C4-2B (cell line): ENCODE measurements at regions not wholly inside any gene's neighbourhood (a gene's known extent, or its start where the extent isn't known, plus 50 kb on each side); places are given as distances from the start of the nearest gene placed in this dataset.

ENCODE experiments used
- H3K27ac ChIP-seq: fragments of 450-650 bp; 2 replicates; pipeline ENCODE4 v1.5.1; 2017
- CTCF ChIP-seq: fragments of 450-650 bp; conservative IDR thresholded peaks from 2 replicates; pipeline ENCODE4 v1.5.1; 2017; ENCODE audit warnings: mild to moderate bottlenecking
- ZFX ChIP-seq: fragments of 450-650 bp; IDR thresholded peaks from 2 replicates; pipeline ENCODE4 v1.6.1; 2017

DNA sequence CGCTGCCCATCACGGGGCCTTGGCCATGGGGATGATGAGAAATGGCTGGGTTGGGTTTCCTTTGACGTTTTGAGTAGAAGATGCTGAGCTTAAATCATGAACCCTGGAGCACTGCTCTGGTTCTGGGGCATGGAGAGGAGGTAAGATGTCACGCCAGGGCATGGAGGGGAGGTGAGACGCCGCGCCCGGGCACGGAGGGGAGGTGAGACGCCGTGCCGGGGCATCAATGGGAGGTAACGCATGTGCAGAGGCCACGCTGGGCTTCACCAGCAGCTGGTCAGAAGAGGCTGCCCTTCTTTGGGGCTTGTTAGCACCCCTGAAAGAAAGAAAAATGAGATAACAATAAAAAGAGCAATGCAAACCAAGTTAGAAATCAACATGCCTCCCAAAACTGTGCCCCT, 322.5 kb upstream of the IRX4 start:
- no peak overlapping the region for H3K27ac ChIP-seq
- TF ChIP-seq ZFX (no peak), CTCF (no peak)

- H3K27ac ChIP-seq: no peak overlapping the region
- TF ChIP-seq ZFX (no peak), CTCF (no peak)
Measured at GRCh38 chr5:2204366-2205184, 321.9 kb upstream of the IRX4 start.

- TF ChIP-seq ZFX: no peak
- H3K27ac ChIP-seq: no peak overlapping the region
Measured at GRCh38 chr5:2203774-2204173, 321.0 kb upstream of the IRX4 start.

GRCh38 chr5:2201832-2202231, 319.1 kb upstream of the IRX4 start:
- no peak overlapping the region for H3K27ac ChIP-seq
- TF ChIP-seq ZFX (no peak), CTCF (no peak)

- peak overlapping the region; percentile 51 for H3K27ac ChIP-seq
- TF ChIP-seq ZFX (no peak), CTCF (no peak)
Measured at GRCh38 chr5:2201421-2201820, 318.7 kb upstream of the IRX4 start.

DNA sequence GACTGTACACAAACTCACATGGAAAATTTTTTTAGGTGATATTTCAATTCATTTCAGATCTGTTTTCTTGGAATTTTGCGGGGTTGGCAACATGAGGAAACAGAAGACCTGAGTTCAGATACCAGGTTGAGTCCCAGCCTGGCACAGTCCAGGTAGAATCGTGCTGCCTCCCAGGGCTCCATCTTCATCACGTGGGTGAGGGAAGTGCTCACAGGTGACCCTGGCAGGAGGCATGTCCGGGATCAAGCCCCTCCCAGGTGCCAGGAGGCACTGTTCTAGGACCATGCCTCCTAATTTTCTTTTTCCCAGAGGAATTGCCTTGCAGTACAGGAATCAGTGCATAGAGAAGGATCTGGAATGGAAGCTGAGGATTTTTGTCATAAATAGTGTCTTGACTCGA, 318.3 kb upstream of the IRX4 start:
- no peak for TF ChIP-seq ZFX
- no peak for TF ChIP-seq CTCF
- H3K27ac ChIP-seq: peak overlapping the region; percentile 51

DNA sequence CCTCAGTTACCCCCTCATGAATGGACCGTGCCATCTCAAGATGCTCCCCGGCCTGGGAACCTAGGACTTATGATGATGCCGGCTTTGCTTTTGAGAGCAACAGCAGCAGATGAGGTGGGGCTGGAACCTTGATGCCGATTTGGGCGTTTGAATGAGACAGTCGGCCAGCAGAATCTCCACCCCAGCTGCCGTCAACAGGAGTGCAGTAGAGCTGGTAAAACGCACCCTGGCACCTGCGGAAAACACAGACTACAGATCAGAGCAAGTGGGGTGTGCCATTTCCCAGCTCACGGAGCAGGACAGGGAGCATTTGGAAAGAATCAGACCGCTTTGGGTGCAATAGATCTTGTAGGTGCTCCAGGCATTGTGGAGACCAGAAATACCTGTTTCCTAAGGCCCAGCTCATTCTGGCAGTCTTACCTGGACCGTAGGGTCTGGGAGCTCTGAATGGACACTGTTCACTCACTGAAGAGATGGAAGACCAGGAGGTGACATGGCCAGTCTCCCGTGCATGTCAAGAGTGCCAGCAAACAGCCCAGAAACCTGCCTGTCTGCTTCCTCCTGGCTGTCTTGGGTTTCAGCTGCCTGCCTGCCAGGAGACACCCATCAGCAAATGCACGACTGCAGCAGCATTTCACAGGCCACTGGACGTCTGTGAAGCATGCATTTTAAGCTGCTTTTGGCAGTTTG, 317.7 kb upstream of the IRX4 start:
- peak overlapping the region; percentile 51 for H3K27ac ChIP-seq
- TF ChIP-seq ZFX (no peak), CTCF (no peak)

GRCh38 chr5:2199697-2200096, 317.0 kb upstream of the IRX4 start:
- no peak for TF ChIP-seq CTCF
- H3K27ac ChIP-seq: peak overlapping the region; percentile 51; the same call in 1 of the 2 replicates
